H9 (cell line): ENCODE measurements at regions not wholly inside any gene's neighbourhood (a gene's known extent, or its start where the extent isn't known, plus 50 kb on each side); places are given as distances from the start of the nearest gene placed in this dataset.

Source experiments
- DNase-seq: peaks from one replicate; pipeline ENCODE4 v3.0.0-alpha.2; 2017
- H2AFZ ChIP-seq: one replicate; pipeline ENCODE4 v1.6.1; 2013; ENCODE audit warnings: mild to moderate bottlenecking, low read length, control low read depth, moderate library complexity
- H2AK5ac ChIP-seq: 2 replicates; pipeline ENCODE4 v1.6.1; 2013; ENCODE audit warnings: low read length, control low read depth, mixed read lengths; ENCODE audit not compliant: insufficient read length
- H2BK120ac ChIP-seq: one replicate; pipeline ENCODE4 v1.6.1; 2013; ENCODE audit warnings: low read depth, mild to moderate bottlenecking, low read length, control low read depth, inconsistent platforms; ENCODE audit not compliant: poor library complexity, severe bottlenecking
- H2BK12ac ChIP-seq: 2 replicates; pipeline ENCODE4 v1.6.1; 2013; ENCODE audit warnings: low read length, control low read depth, mixed read lengths, low read depth; ENCODE audit not compliant: insufficient read length
- H2BK15ac ChIP-seq: 2 replicates; pipeline ENCODE4 v1.6.1; 2013; ENCODE audit warnings: low read depth, low read length, control low read depth
- H2BK20ac ChIP-seq: one replicate; pipeline ENCODE4 v1.6.1; 2013; ENCODE audit warnings: low read depth, mild to moderate bottlenecking, low read length, control low read depth, inconsistent platforms; ENCODE audit not compliant: poor library complexity, severe bottlenecking
- H2BK5ac ChIP-seq: 2 replicates; pipeline ENCODE4 v1.6.1; 2013; ENCODE audit warnings: low read length, control low read depth, mixed read lengths; ENCODE audit not compliant: insufficient read length
- H3K14ac ChIP-seq: 2 replicates; pipeline ENCODE4 v1.6.1; 2013; ENCODE audit warnings: low read length, control low read depth; ENCODE audit not compliant: insufficient read depth
- H3K18ac ChIP-seq: 2 replicates; pipeline ENCODE4 v1.6.1; 2013; ENCODE audit warnings: low read depth, mild to moderate bottlenecking, mixed read lengths, low read length, control low read depth; ENCODE audit not compliant: insufficient read length
- H3K23ac ChIP-seq: 2 replicates; pipeline ENCODE4 v1.6.1; 2013; ENCODE audit warnings: low read length, control low read depth, mixed read lengths, low read depth; ENCODE audit not compliant: insufficient read length
- H3K23me2 ChIP-seq: 2 replicates; pipeline ENCODE4 v1.6.1; 2013; ENCODE audit warnings: low read depth, mild to moderate bottlenecking, mixed read lengths, low read length, control low read depth; ENCODE audit not compliant: insufficient read length, poor library complexity, severe bottlenecking
- H3K27ac ChIP-seq: 2 replicates; pipeline ENCODE4 v1.5.1; 2013; ENCODE audit warnings: low read length, control low read depth, mixed read lengths, low read depth; ENCODE audit not compliant: insufficient read length
- H3K27me3 ChIP-seq: 2 replicates; pipeline ENCODE4 v1.6.1; 2013; ENCODE audit warnings: low read length, control low read depth, inconsistent platforms; ENCODE audit not compliant: insufficient read depth
- H3K4ac ChIP-seq: 2 replicates; pipeline ENCODE4 v1.6.1; 2013; ENCODE audit warnings: low read depth, mild to moderate bottlenecking, control low read depth, inconsistent platforms, low read length, moderate library complexity
- H3K4me1 ChIP-seq: 2 replicates; pipeline ENCODE4 v1.6.1; 2013; ENCODE audit warnings: low read length, control low read depth, inconsistent platforms; ENCODE audit not compliant: insufficient read depth
- H3K4me2 ChIP-seq: 2 replicates; pipeline ENCODE4 v1.6.1; 2013; ENCODE audit warnings: low read length, control low read depth, mixed read lengths; ENCODE audit not compliant: insufficient read length, insufficient read depth
- H3K56ac ChIP-seq: 2 replicates; pipeline ENCODE4 v1.6.1; 2013; ENCODE audit warnings: low read depth, mild to moderate bottlenecking, mixed read lengths, low read length, control low read depth; ENCODE audit not compliant: insufficient read length
- H3K79me1 ChIP-seq: 2 replicates; pipeline ENCODE4 v1.6.1; 2013; ENCODE audit warnings: low read depth, mild to moderate bottlenecking, moderate library complexity, low read length, control low read depth, inconsistent platforms; ENCODE audit not compliant: insufficient read depth, poor library complexity, severe bottlenecking
- H3K79me2 ChIP-seq: 2 replicates; pipeline ENCODE4 v1.6.1; 2013; ENCODE audit warnings: low read length, control low read depth, inconsistent platforms; ENCODE audit not compliant: insufficient read depth
- H3K9ac ChIP-seq: 2 replicates; pipeline ENCODE4 v1.6.1; 2013; ENCODE audit warnings: low read length, control low read depth, mixed read lengths; ENCODE audit not compliant: insufficient read length; ENCODE audit errors: extremely low read depth
- H3K9me3 ChIP-seq: one replicate; pipeline ENCODE4 v1.6.1; 2013; ENCODE audit warnings: low read depth, low read length, inconsistent platforms; ENCODE audit not compliant: control insufficient read depth
- H3T11ph ChIP-seq: one replicate; pipeline ENCODE4 v1.6.1; 2013; ENCODE audit warnings: mild to moderate bottlenecking, low read length, control low read depth, inconsistent platforms
- H4K20me1 ChIP-seq: one replicate; pipeline ENCODE4 v1.6.1; 2013; ENCODE audit not compliant: control insufficient read depth, insufficient read length, insufficient read depth
- H4K5ac ChIP-seq: 2 replicates; pipeline ENCODE4 v1.6.1; 2013; ENCODE audit warnings: low read depth, mild to moderate bottlenecking, mixed read lengths, low read length, control low read depth; ENCODE audit not compliant: insufficient read length
- H4K8ac ChIP-seq: replicated peaks from 2 replicates; pipeline ENCODE4 v1.6.1; 2013; ENCODE audit warnings: low read length, control low read depth, mixed read lengths, low read depth; ENCODE audit not compliant: insufficient read length
- H4K91ac ChIP-seq: 2 replicates; pipeline ENCODE4 v1.6.1; 2013; ENCODE audit warnings: low read depth, mild to moderate bottlenecking, moderate library complexity, mixed read lengths, low read length, control low read depth; ENCODE audit not compliant: insufficient read length
- H3K27ac Mint-ChIP-seq, 3 experiments: 2 replicates in 2 of 3; 3 replicates in 1 of 3; pipeline ENCODE4 v1.8.0; 2020 to 2021; ENCODE audit warnings: mixed read lengths in 3 of 3, mild to moderate bottlenecking in 1 of 3, moderate library complexity in 1 of 3
- H3K27me3 Mint-ChIP-seq: 2 replicates; pipeline ENCODE4 v1.8.0; 2021; ENCODE audit warnings: low read depth, mild to moderate bottlenecking, moderate library complexity, mixed read lengths
- H3K36me3 Mint-ChIP-seq, 3 experiments: 2 replicates in 2 of 3; 3 replicates in 1 of 3; pipeline ENCODE4 v1.8.0; 2020 to 2021; ENCODE audit warnings: low read depth in 3 of 3, mixed read lengths in 3 of 3; ENCODE audit not compliant: insufficient read depth in 1 of 3
- H3K4me1 Mint-ChIP-seq, 2 experiments: 2 replicates each; pipeline ENCODE4 v1.8.0; 2020; ENCODE audit warnings: mixed read lengths in 2 of 2
- H3K4me3 Mint-ChIP-seq, 2 experiments: 2 replicates in 1 of 2; 3 replicates in 1 of 2; pipeline ENCODE4 v1.8.0; 2020 to 2021; ENCODE audit warnings: mild to moderate bottlenecking in 2 of 2, mixed read lengths in 2 of 2, moderate library complexity in 1 of 2
- H3K9me3 Mint-ChIP-seq, 2 experiments: 2 replicates in 1 of 2; 3 replicates in 1 of 2; pipeline ENCODE4 v1.8.0; 2020; ENCODE audit warnings: mild to moderate bottlenecking in 2 of 2, mixed read lengths in 2 of 2, moderate library complexity in 1 of 2
- WGBS: extraction: QIAGEN DNeasy Blood & Tissue Kit; methylation state at CpG from one replicate; pipeline ENCODE4 v1.1.7; 2013; ENCODE audit warnings: missing lambda C conversion rate, low lambda C conversion rate, mixed read lengths; ENCODE audit not compliant: insufficient read length; ENCODE audit errors: extremely low coverage; 5-methylcytosine and 5-hydroxymethylcytosine counted together
- TF ChIP-seq, protein P1 (sequence below): fragments of 200-600 bp; sonication (generic); conservative IDR thresholded peaks from 3 replicates; pipeline ENCODE4 v1.8.0; 2021; ENCODE audit warnings: antibody characterized with exemption, mild to moderate bottlenecking

DNA sequence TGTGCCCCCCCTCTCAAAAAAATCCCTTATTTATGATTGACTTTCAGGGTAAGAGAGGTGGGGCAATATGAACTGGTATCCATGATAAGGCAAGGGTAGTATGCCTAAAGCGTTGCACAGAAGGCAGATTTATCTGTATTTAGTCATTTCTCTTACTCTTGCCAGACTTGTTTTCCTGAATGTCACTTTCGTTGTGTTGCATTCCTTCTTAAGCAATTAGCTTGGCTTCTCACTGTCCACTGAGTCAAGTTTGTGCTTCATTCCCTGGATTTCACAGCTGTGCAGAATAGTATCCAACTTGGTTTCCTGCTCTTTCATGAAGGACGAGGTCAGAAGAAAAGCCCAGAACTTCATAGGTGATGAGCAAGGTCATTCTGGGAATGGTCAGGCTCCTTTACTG, 301.5 kb upstream of the ACTBL2 start:
- Histone ChIP-seq H3K23me2 (no peaks in the 10 kb centered on the region), H2AFZ (no peak overlapping the region), H4K5ac (no peak overlapping the region), H3K4ac (no peak overlapping the region), H3K79me1 (no peaks in the 10 kb centered on the region), H4K20me1 (no peaks in the 10 kb centered on the region), H3K4me2 (no peak overlapping the region), H2AK5ac (no peak overlapping the region), H3K27me3 (no peaks in the 10 kb centered on the region), H3K27ac (no peak overlapping the region), H2BK15ac (no peak overlapping the region), H3K56ac (no peak overlapping the region), H3K14ac (no peak overlapping the region), H2BK20ac (no peak overlapping the region), H3K4me1 (no peaks in the 10 kb centered on the region), H3T11ph (no peak overlapping the region), H2BK120ac (no peak overlapping the region), H4K91ac (no peak overlapping the region), H2BK12ac (no peak overlapping the region), H3K18ac (no peak overlapping the region), H4K8ac (no peak overlapping the region), H2BK5ac (no peak overlapping the region), H3K79me2 (no peaks in the 10 kb centered on the region), H3K9ac (no peak overlapping the region), H3K9me3 (no peaks in the 10 kb centered on the region), H3K23ac (no peak overlapping the region)
- WGBS = no CpG with 5 or more reads among the region's 3 CpGs
- DNase-seq = no peak
- H3K36me3 Mint-ChIP-seq = no peaks in the 10 kb centered on the region
- TF ChIP-seq, protein P1, sequence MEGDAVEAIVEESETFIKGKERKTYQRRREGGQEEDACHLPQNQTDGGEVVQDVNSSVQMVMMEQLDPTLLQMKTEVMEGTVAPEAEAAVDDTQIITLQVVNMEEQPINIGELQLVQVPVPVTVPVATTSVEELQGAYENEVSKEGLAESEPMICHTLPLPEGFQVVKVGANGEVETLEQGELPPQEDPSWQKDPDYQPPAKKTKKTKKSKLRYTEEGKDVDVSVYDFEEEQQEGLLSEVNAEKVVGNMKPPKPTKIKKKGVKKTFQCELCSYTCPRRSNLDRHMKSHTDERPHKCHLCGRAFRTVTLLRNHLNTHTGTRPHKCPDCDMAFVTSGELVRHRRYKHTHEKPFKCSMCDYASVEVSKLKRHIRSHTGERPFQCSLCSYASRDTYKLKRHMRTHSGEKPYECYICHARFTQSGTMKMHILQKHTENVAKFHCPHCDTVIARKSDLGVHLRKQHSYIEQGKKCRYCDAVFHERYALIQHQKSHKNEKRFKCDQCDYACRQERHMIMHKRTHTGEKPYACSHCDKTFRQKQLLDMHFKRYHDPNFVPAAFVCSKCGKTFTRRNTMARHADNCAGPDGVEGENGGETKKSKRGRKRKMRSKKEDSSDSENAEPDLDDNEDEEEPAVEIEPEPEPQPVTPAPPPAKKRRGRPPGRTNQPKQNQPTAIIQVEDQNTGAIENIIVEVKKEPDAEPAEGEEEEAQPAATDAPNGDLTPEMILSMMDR = no peak
- no peak overlapping the region for H3K27ac Mint-ChIP-seq
- no peaks in the 10 kb centered on the region for H3K9me3 Mint-ChIP-seq
- no peaks in the 10 kb centered on the region for H3K27me3 Mint-ChIP-seq
- H3K4me1 Mint-ChIP-seq = 0 out of 4 replicates have a peak, but pooled peaks cover 0 to 3% of the 10 kb centered on the region in 2 experiments
- no peak overlapping the region for H3K4me3 Mint-ChIP-seq
